Neural progenitor cell (in vitro differentiated cells): ENCODE measurements at regions not wholly inside any gene's neighbourhood (a gene's known extent, or its start where the extent isn't known, plus 50 kb on each side); places are given as distances from the start of the nearest gene placed in this dataset.

Experiments
- DNase-seq: peaks from one replicate; pipeline ENCODE4 v3.0.0-alpha.2; 2016; ENCODE audit warnings: low spot score
- H2AFZ ChIP-seq: fragments of 200-600 bp; sonication (generic); replicated peaks from 2 replicates; pipeline ENCODE4 v1.6.1; 2016; ENCODE audit warnings: antibody characterized with exemption
- H3F3A ChIP-seq: fragments of 200-600 bp; sonication (generic); 2 replicates; pipeline ENCODE4 v1.6.1; 2016; ENCODE audit warnings: antibody characterized with exemption, low read depth
- H3K27ac ChIP-seq: fragments of 200-600 bp; sonication (generic); 2 replicates; pipeline ENCODE4 v1.5.1; 2016; ENCODE audit warnings: mild to moderate bottlenecking
- H3K27me3 ChIP-seq: fragments of 200-600 bp; sonication (generic); 2 replicates; pipeline ENCODE4 v1.6.1; 2016; ENCODE audit warnings: mild to moderate bottlenecking, moderate library complexity
- H3K36me3 ChIP-seq: fragments of 200-600 bp; sonication (generic); 2 replicates; pipeline ENCODE4 v1.5.1; 2016
- H3K4me1 ChIP-seq: fragments of 200-600 bp; sonication (generic); 2 replicates; pipeline ENCODE4 v1.6.1; 2016; ENCODE audit warnings: mixed run types
- H3K4me2 ChIP-seq: fragments of 200-600 bp; sonication (generic); 2 replicates; pipeline ENCODE4 v1.6.1; 2016
- H3K4me3 ChIP-seq: fragments of 200-600 bp; sonication (generic); 2 replicates; pipeline ENCODE4 v1.5.1; 2016
- H3K79me2 ChIP-seq: fragments of 200-600 bp; sonication (generic); 2 replicates; pipeline ENCODE4 v1.6.1; 2016; ENCODE audit warnings: low read depth
- H3K9ac ChIP-seq: fragments of 200-600 bp; sonication (generic); 2 replicates; pipeline ENCODE4 v1.6.1; 2016
- H3K9me3 ChIP-seq: fragments of 200-600 bp; sonication (generic); 2 replicates; pipeline ENCODE4 v1.5.1; 2016; ENCODE audit warnings: low read depth
- H4K20me1 ChIP-seq: fragments of 200-600 bp; sonication (generic); 2 replicates; pipeline ENCODE4 v1.6.1; 2016; ENCODE audit warnings: low read depth
- H3K27ac Mint-ChIP-seq: 3 replicates; pipeline ENCODE4 v1.8.0; 2021; ENCODE audit warnings: mixed read lengths
- H3K27me3 Mint-ChIP-seq: 2 replicates; pipeline ENCODE4 v1.8.0; 2022; ENCODE audit warnings: low read depth, mild to moderate bottlenecking, inconsistent platforms, moderate library complexity, mixed read lengths; ENCODE audit not compliant: insufficient read depth
- H3K36me3 Mint-ChIP-seq: 3 replicates; pipeline ENCODE4 v1.8.0; 2021; ENCODE audit warnings: mixed read lengths
- H3K4me1 Mint-ChIP-seq: 3 replicates; pipeline ENCODE4 v1.8.0; 2021; ENCODE audit warnings: mixed read lengths
- H3K4me3 Mint-ChIP-seq: 3 replicates; pipeline ENCODE4 v1.8.0; 2021; ENCODE audit warnings: mild to moderate bottlenecking, moderate library complexity, mixed read lengths
- H3K9me3 Mint-ChIP-seq: 3 replicates; pipeline ENCODE4 v1.8.0; 2020; ENCODE audit warnings: mixed read lengths
- CTCF ChIP-seq: fragments of 200-600 bp; sonication (generic); IDR thresholded peaks from 2 replicates; pipeline ENCODE4 v1.5.1; 2017; ENCODE audit warnings: antibody characterized with exemption, mild to moderate bottlenecking
- EZH2 ChIP-seq: fragments of 200-600 bp; sonication (generic); IDR thresholded peaks from 2 replicates; pipeline ENCODE4 v1.6.1; 2017; ENCODE audit warnings: antibody characterized with exemption, mild to moderate bottlenecking, moderate library complexity
- EZH2phosphoT487 ChIP-seq: fragments of 200-600 bp; sonication (generic); IDR thresholded peaks from 2 replicates; pipeline ENCODE4 v1.6.1; 2017; ENCODE audit warnings: antibody characterized with exemption

GRCh38 chr22:48313175-48313830 is 1514.4 kb downstream of the BRD1 start:
- H3K36me3 ChIP-seq: no peaks in the 10 kb centered on the region
- Mint-ChIP-seq H3K4me3 (peak overlapping the region; percentile 17), H3K4me1 (peaks cover 13% of the 10 kb centered on the region), H3K27me3 (peaks cover 13% of the 10 kb centered on the region), H3K36me3 (peaks cover 2% of the 10 kb centered on the region), H3K9me3 (peaks cover 23% of the 10 kb centered on the region), H3K27ac (no peak overlapping the region)
- no peak overlapping the region for H3K9ac ChIP-seq
- no peaks in the 10 kb centered on the region for H3K9me3 ChIP-seq
- H3K27me3 ChIP-seq: no peaks in the 10 kb centered on the region
- H3K79me2 ChIP-seq: no peaks in the 10 kb centered on the region
- no peak overlapping the region for H3K4me3 ChIP-seq
- peaks cover 3% of the 10 kb centered on the region for H3K4me1 ChIP-seq
- no peak for DNase-seq
- no peak overlapping the region for H3K4me2 ChIP-seq
- H2AFZ ChIP-seq: no peak overlapping the region
- no peak for TF ChIP-seq EZH2
- TF ChIP-seq CTCF: no peak
- TF ChIP-seq EZH2phosphoT487: no peak
- H3K27ac ChIP-seq: no peak overlapping the region
- H3F3A ChIP-seq: no peaks in the 10 kb centered on the region
- H4K20me1 ChIP-seq: no peaks in the 10 kb centered on the region

GRCh38 chr22:48310740-48311139 is 1516.9 kb downstream of the BRD1 start:
- Mint-ChIP-seq H3K36me3 (peaks cover 2% of the 10 kb centered on the region), H3K27ac (no peak overlapping the region), H3K4me3 (no peak overlapping the region), H3K27me3 (peaks cover 7% of the 10 kb centered on the region), H3K9me3 (peaks cover 23% of the 10 kb centered on the region), H3K4me1 (peaks cover 18% of the 10 kb centered on the region)
- no peak overlapping the region for H3K4me2 ChIP-seq
- H3F3A ChIP-seq: no peaks in the 10 kb centered on the region
- peaks cover 3% of the 10 kb centered on the region for H3K4me1 ChIP-seq
- H3K36me3 ChIP-seq: no peaks in the 10 kb centered on the region
- no peaks in the 10 kb centered on the region for H4K20me1 ChIP-seq
- no peaks in the 10 kb centered on the region for H3K9me3 ChIP-seq
- no peak overlapping the region for H3K9ac ChIP-seq
- DNase-seq: no peak
- no peak for TF ChIP-seq EZH2phosphoT487
- TF ChIP-seq CTCF: no peak
- TF ChIP-seq EZH2: no peak
- no peak overlapping the region for H2AFZ ChIP-seq
- no peaks in the 10 kb centered on the region for H3K27me3 ChIP-seq
- no peaks in the 10 kb centered on the region for H3K79me2 ChIP-seq
- H3K27ac ChIP-seq: no peak overlapping the region
- no peak overlapping the region for H3K4me3 ChIP-seq

- Histone ChIP-seq H3K4me3 (no peak overlapping the region), H3K79me2 (no peaks in the 10 kb centered on the region), H4K20me1 (no peaks in the 10 kb centered on the region), H3F3A (no peaks in the 10 kb centered on the region), H3K27ac (no peak overlapping the region), H3K9ac (no peak overlapping the region), H3K36me3 (no peaks in the 10 kb centered on the region), H2AFZ (no peak overlapping the region), H3K9me3 (no peaks in the 10 kb centered on the region), H3K4me1 (peaks cover under 1% of the 10 kb centered on the region), H3K4me2 (no peak overlapping the region), H3K27me3 (no peaks in the 10 kb centered on the region)
- Mint-ChIP-seq H3K36me3 (peaks cover 2% of the 10 kb centered on the region), H3K9me3 (peaks cover 23% of the 10 kb centered on the region), H3K4me3 (no peak overlapping the region), H3K4me1 (peaks cover 18% of the 10 kb centered on the region), H3K27ac (no peak overlapping the region), H3K27me3 (peaks cover 7% of the 10 kb centered on the region)
- no peak for DNase-seq
- TF ChIP-seq CTCF (no peak), EZH2 (no peak), EZH2phosphoT487 (no peak)
Observed at GRCh38 chr22:48310289-48310688, 1517.4 kb downstream of the BRD1 start.
